Retinal pigment epithelial cell (primary cell): ENCODE measurements at regions not wholly inside any gene's neighbourhood (a gene's known extent, or its start where the extent isn't known, plus 50 kb on each side); places are given as distances from the start of the nearest gene placed in this dataset.

Experiments
- DNase-seq: peaks from one replicate; pipeline ENCODE4 v3.0.0-alpha.2; 2010; ENCODE audit warnings: low read depth
- H3K4me3 ChIP-seq: 2 replicates; pipeline ENCODE4 v1.5.1; 2011; ENCODE audit warnings: mild to moderate bottlenecking, low read length, control low read depth, moderate library complexity
- TF ChIP-seq, protein P1 (sequence below): conservative IDR thresholded peaks from 2 replicates; pipeline ENCODE4 v1.5.1; 2011; ENCODE audit warnings: low read depth, low read length, control low read depth, inconsistent platforms

DNA sequence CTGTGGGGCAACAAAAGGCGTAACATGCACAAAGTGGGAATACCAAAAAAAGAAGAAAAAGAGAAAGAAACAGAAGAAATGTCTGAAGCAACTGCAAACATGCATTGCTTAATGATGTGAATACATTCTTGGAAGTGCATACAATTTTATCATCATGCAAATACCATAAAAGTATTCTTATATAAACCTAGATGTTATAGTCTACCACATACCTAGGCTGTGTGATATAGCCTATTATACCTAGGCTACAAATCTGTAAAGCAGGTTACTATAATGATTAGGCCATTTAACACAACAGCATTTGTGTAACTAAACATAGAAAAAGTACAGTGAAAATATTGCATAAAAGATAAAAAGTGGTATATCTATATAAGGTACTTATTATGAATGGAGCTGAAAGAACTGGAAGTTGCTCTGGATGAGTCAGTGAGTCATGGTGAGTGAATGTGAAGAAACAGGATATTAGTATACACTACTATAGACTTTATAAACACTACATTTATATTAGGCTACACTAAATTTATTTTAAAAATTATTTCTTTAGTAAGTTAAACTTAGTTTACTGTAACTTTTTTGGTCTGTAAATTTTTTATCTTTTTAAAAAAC is 319.4 kb upstream of the KCNH7 start:
- no peak for DNase-seq
- TF ChIP-seq, protein P1, sequence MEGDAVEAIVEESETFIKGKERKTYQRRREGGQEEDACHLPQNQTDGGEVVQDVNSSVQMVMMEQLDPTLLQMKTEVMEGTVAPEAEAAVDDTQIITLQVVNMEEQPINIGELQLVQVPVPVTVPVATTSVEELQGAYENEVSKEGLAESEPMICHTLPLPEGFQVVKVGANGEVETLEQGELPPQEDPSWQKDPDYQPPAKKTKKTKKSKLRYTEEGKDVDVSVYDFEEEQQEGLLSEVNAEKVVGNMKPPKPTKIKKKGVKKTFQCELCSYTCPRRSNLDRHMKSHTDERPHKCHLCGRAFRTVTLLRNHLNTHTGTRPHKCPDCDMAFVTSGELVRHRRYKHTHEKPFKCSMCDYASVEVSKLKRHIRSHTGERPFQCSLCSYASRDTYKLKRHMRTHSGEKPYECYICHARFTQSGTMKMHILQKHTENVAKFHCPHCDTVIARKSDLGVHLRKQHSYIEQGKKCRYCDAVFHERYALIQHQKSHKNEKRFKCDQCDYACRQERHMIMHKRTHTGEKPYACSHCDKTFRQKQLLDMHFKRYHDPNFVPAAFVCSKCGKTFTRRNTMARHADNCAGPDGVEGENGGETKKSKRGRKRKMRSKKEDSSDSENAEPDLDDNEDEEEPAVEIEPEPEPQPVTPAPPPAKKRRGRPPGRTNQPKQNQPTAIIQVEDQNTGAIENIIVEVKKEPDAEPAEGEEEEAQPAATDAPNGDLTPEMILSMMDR, result no peak

DNA sequence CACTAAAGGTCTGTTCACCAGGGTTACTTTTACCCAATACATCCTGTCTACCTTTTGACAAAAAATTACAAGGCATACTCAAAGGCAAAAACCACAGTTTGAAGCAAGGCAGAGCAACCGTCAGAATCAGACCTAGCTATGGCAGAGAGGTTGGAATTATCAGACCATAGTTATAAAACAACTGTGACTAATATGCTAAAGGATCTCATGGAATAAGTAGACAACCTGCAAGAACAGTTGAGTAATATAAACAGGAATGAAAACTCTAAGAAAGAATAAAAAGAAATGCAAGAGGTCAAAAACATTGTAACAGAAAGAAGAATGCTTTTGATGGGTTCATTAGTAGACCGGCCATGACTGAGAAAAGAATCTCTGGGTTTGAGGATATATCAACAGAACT is 318.8 kb upstream of the KCNH7 start:
- no peak for DNase-seq

More for the DNA sequence above, 319.4 kb upstream of the KCNH7 start:
- H3K4me3 ChIP-seq, result no peak overlapping the region

DNA sequence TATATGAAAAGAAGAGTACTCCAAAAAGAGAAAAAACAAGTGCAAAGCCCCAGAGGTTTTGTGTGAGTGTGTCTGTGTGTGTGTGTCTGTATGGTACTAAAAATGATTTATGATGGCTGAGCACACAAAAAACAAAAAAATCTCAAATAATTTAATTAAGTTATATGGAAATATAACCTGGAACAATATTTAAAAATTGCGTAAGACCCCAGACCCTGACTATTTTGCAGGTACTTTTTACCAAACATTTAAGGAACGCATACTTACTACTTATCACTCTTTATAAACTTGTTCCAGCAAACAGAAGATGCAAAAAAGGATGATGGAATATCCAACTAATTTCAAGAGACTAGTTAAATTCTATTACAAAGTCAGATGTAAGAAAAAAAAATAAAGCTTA is 317.4 kb upstream of the KCNH7 start:
- no peak overlapping the region for H3K4me3 ChIP-seq
- DNase-seq, result no peak
- TF ChIP-seq, protein P1, result no peak

More for the DNA sequence above, 318.8 kb upstream of the KCNH7 start:
- no peak overlapping the region for H3K4me3 ChIP-seq
- TF ChIP-seq, protein P1, result no peak

DNA sequence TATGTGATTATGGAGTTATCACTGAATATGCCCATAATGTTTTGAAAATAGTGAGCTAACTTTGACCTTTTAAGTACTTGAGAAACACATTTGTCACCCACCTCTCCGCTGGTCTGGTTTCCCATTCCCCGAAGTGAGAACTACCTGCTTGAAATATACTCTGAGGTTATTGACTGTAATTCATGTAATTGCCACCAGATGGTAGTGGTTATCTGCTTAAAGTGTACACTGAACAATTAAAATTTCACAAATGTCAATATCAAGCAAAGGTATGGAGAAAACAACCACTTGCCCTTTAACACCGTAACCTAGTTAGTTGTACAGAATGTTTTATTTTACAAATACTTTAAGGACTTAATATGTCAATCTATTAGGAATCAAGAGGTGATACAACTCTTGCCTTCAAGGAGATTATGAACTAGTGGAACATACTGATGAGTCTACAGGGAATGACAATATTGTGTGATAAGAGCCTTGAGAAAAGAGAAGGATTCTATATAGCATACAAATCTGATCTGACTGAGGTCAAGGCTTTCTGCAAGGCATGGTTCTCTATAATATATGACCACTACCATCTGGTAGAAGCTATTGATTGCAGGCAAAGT is 316.8 kb upstream of the KCNH7 start:
- DNase-seq, result no peak
- TF ChIP-seq, protein P1, result peak; percentile 60

DNA sequence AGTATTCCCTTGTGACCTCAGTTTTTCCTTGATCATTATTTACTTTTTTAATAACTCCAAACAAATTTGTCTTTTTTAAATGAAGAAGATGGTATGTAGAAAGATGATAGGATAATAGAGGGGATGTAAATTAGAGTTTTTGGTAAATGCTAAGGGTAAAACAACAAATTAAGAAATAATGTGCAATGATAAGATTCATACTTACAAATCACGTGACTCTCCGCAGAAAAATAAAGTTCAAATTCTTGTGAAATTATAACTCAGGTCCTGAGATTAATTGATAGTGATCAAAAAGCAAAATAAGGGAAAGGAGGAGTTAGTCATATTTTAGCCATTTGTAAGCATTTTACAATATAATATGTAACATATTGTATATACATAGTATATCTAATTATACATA is 304.1 kb upstream of the KCNH7 start:
- H3K4me3 ChIP-seq, result no peak overlapping the region
- no peak for DNase-seq
- TF ChIP-seq, protein P1, result no peak

More for the DNA sequence above, 316.8 kb upstream of the KCNH7 start:
- no peak overlapping the region for H3K4me3 ChIP-seq

DNA sequence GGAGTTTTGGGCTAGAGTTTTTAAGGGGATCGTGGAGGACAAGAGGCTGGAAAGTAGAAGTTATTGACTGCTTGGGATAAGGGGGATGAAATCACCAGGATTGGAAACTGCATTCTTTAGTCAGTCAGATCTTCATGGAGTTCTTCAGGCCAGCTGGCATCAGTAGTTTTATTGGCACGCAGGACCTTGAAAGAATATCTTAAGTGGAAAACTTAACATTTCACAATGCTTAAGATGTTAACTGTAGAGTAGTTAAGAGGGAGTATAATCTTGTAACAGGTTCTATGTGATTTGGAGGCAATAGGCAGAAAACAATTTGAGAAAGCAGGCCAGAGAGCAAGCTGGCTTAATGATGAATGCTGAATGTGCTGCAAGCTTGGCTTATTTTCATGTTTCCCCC is 300.4 kb upstream of the KCNH7 start:
- DNase-seq, result no peak
- H3K4me3 ChIP-seq, result no peak overlapping the region
- TF ChIP-seq, protein P1, result no peak

DNA sequence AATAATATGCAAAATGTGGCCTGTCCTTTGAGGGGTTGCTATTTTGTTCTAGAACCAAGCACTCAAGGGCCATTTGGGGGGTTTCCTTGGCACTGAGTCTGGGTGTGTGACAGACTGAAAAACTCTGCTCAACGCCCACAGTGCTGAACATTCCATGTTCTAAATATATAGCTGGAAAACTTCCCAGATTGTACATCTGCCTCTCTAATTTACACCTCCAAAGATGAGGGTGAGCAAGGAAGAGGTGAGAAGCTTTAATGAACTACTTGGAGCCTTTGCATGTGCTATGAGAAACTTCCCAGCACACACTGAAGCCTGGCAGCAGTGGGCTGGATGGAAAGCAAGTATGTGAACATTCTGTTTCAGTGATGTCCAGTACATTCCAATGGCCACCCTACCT is 296.7 kb upstream of the KCNH7 start:
- TF ChIP-seq, protein P1, result no peak
- DNase-seq, result no peak
- no peak overlapping the region for H3K4me3 ChIP-seq
